Neural progenitor cell (in vitro differentiated cells): ENCODE measurements at regions not wholly inside any gene's neighbourhood (a gene's known extent, or its start where the extent isn't known, plus 50 kb on each side); places are given as distances from the start of the nearest gene placed in this dataset.

Experiments used
- EZH2 ChIP-seq: fragments of 200-600 bp; sonication (generic); IDR thresholded peaks from 2 replicates; pipeline ENCODE4 v1.6.1; 2017; ENCODE audit warnings: antibody characterized with exemption, mild to moderate bottlenecking, moderate library complexity
- EZH2phosphoT487 ChIP-seq: fragments of 200-600 bp; sonication (generic); IDR thresholded peaks from 2 replicates; pipeline ENCODE4 v1.6.1; 2017; ENCODE audit warnings: antibody characterized with exemption
- TF ChIP-seq, protein P1 (sequence below): fragments of 200-600 bp; sonication (generic); IDR thresholded peaks from 2 replicates; pipeline ENCODE4 v1.5.1; 2017; ENCODE audit warnings: antibody characterized with exemption, mild to moderate bottlenecking

DNA sequence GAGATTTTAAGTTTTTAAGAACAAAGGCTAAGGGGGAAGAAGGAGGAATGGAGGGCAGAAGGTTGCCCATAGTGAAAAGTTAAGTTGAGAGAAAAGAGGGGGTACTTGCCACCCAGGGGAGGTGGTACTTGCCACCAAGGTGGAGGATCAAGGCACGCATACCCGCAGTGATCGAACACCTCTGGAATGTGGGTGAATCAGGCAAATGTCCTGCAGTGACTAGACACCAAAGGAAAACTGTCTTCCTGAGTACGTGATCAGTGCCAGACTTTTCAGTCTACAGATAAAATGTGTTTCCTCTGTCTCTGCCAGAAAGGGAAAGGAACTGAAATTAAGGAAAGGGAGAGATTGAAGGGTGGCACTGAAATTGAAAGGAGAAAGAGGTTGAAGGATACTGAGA lies 2285.3 kb downstream of the TP53TG3F start:
- TF ChIP-seq, protein P1, sequence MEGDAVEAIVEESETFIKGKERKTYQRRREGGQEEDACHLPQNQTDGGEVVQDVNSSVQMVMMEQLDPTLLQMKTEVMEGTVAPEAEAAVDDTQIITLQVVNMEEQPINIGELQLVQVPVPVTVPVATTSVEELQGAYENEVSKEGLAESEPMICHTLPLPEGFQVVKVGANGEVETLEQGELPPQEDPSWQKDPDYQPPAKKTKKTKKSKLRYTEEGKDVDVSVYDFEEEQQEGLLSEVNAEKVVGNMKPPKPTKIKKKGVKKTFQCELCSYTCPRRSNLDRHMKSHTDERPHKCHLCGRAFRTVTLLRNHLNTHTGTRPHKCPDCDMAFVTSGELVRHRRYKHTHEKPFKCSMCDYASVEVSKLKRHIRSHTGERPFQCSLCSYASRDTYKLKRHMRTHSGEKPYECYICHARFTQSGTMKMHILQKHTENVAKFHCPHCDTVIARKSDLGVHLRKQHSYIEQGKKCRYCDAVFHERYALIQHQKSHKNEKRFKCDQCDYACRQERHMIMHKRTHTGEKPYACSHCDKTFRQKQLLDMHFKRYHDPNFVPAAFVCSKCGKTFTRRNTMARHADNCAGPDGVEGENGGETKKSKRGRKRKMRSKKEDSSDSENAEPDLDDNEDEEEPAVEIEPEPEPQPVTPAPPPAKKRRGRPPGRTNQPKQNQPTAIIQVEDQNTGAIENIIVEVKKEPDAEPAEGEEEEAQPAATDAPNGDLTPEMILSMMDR: no peak
- TF ChIP-seq EZH2phosphoT487 (no peak), EZH2 (no peak)
